ENCODE measurements at regions not wholly inside any gene's neighbourhood (a gene's known extent, or its start where the extent isn't known, plus 50 kb on each side); places are given as distances from the start of the nearest gene placed in this dataset.
A peak's percentile ranks its signal among the peaks of the same experiment; 100 is the strongest.

DNA sequence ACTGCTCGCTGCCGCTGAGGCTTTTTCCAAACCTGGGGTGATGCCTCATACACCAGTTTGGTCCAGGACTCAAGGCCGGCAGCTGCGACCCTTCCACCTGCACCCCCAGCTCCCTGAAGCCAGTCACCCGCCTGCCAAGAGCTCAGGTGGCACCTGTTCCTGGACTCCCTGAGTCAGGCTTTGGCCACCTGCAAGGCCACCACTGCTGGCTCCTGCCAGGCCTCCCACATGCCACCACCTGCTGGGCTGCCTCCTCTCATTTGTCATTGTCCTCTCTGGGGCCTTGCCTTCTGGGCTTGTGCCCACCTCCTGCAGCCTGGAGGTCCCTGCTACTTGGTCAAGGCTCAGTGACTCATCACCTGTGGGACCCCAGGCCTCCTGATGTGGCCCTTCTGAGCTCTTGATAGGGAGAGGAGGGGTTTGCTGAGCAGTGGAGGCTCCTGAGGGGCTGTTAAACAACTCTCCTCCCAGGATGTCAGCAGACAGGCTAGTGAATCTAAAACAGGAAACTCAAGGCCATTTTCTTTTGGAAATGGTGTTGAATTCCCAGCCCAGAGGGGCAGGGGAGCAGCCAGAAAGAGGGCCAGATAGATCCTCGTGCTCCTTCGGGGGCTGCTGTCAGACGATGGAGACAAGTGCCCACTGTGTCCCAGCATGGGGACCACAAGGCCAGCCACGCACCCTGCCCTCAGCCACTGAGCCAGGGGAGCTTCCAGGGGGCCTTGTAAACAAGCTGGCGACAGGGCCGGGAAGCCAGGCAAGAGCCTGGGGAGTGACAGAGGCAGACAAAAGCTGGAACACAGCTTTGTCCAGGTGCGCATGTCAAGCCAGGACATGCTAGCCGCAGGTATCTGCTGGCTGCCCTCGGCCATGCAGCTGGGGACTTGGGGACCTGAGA, 416.8 kb downstream of the LRATD1 start:
- no peak for DNase-seq

GRCh38 chr2:15050483-15050882, 418.0 kb downstream of the LRATD1 start:
- peak; percentile 94 for DNase-seq

DNA sequence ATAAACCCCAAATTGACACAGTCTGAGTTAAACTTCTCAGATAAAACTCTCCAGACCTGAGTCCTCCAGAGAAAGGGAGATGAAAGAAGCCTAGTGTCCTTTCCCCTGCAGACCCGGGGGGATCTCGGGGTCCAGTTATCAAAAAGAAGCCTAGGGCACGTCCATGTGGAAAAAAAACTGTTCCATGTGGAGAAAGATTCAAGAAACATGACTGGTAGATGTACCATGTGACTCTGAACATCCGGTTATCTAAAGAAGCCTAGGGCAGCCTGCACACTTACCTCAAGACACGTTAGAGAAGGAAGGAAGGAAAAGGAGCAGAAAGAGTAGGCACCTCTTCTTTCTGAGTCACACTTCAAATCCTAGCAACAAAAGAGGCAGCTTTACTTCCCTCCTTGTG, 421.0 kb downstream of the LRATD1 start:
- DNase-seq: no peak

DNA sequence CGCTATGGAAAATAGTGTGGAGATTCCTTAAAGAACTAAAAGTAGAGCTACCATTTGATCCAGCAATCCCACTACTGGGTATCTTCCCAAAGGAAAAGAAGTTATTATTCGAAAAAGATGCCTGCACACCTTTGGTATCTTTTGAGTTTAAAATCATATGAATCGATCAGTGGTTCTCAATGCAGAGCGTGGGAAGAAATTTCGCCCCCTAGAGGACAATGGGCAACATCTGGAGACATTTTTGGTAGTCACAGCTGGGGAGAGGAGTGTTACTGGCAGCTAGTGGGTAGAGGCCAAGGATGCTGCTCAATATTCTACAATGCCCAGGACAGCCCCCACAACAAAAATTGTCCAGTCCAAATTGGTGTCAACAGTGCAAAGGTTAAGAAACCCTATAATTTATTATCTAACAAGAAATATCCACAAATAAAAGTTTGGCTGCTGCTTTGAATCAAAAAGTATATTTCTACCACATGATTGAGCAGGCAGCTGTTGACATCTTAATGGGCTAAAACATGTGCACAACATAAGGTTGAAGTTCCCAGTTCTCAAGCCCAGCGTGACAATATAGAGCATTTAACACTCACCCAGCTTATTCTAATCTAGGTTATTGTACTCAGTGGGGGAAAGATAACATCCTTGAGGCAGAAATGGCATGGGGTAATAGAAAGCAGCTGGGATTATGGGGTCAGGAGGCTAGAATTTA, 425.7 kb downstream of the LRATD1 start:
- no peak for DNase-seq

- no peak for DNase-seq
These were observed 426.2 kb downstream of the LRATD1 start for GRCh38 chr2:15058721-15059157.

GRCh38 chr2:15059870-15060512, 427.5 kb downstream of the LRATD1 start:
- DNase-seq: peak; percentile 20

DNA sequence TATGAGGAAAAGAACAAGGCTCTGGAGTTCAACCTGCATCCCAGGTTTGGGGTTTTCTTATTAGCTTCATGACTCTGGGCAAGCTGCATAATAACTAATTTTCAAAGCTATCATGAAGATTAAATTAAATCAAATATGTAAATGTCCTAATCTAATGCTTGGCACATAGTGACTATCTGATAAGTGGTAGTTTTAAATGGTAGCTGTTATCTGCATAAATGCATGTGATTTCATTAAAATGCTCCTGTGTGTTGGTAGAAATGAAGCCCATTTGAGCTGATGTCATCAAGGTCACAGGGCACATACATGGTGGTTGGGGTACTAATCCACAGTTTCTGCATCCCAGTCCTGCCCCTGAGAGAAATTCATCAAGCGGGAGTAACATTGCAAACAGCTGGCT, 428.8 kb downstream of the LRATD1 start:
- DNase-seq: no peak

DNA sequence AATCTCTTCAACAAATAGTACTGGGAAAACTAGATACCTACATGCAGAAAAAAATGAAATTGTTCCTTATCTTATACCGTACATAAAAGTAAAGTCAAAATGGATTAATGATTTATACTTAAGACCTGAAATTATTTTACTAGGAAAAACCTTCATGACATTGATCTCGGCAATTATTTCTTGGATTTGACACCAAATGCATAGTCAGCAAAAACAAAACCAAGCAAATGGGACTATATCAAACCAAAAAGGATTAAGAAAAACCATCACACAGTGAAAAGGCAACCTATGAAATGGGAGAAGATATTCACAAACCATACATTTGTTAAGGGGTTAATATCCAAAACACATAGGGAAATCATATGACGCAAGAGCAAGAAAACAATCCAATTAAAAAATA, 433.6 kb downstream of the LRATD1 start:
- no peak for DNase-seq

GRCh38 chr2:15069149-15069548, 436.6 kb downstream of the LRATD1 start:
- no peak for DNase-seq

DNA sequence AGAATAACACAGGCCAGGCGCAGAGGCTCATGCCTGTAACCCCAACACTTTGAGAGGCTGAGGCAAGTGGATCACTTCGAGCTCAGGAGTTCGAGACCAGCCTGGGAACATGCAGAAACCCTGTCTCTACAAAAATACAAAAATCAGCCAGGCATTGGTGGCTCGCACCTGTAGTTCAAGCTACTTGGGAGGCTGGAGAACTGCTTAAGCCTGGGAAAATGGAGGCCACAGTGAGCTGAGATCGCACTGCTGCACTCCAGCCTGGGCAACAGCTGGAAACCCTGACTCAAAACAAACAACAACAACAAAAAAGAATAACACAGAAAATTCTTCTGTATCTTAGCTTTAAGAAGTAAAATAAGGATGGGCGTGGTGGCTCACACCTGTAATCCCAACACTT, 440.3 kb downstream of the LRATD1 start:
- no peak for DNase-seq

DNA sequence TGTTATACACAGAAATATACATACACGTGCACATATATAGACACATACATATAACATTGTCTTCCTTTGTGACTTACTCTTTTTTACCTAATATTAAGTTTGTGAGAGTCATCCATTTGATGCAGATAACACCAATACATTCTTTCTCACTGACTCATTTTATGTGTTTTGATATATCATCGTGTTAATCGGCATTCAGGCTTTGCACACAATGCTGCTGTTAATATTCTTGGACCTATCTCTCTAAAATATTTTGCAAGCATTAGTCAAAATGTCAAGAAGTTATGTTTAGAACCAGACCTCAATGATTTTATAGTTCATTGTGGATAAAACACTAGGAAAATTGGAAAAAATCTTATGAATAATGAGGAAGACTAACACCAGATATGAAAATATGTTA, 441.1 kb downstream of the LRATD1 start:
- DNase-seq: no peak

DNA sequence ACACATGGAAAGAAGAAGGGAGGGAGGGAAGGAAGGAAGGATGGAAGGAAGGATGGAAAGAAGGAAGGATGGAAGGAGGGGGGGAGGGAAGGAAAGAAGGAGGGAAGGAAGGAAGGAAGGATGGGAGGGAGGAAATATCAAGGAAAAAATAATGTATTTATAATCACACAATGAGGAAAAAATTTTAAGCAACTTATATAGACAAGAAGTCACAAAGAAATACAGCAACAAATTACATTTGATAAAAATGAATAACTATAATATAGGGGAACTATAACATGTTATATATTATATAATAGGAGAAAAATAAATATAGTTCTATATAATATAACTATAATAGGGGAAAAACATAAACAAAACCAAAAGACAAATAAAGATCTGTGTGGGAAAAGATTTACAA, 441.8 kb downstream of the LRATD1 start:
- DNase-seq: no peak

DNA sequence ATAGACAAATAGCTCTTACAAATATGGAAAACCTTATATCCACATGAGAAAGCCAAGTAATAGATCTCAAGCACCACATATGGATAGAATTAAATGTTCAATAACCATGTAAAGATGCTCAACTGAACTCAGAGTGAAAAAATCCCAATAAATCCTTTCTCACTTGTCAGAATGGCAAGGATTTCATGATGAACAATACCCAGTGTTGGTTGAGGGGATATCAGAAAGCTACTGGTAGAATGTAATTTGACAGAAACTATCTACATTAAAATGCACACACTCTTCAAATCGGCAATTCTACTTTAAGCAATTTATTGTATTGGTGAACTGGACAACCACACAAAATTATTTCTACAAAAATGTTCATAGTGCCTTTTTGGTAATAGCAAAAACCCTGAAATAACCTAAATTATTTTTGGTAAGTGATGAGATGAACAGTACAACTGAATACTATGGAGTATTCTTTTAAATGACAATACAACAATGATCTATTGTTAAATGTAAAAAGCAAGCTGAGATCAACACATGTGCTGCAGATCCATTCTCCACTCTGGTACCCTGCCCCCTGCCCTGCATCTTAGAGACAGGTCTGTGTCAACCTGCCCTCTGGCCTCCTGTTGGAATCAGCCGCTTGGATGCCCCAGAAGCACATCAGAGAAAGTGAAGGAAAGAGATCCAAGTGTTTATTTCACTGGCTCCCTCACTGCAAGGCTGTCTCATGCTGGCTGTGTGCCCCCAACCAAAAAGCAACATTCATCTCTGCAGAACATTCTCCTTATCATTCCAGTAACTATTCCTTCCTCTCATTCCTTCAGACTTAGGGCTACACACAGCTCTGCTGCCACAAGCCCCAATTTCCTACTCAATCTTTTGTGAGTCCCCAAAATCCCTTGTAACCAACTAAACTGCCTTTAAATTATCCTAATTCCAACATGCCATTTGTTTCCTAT, 442.5 kb downstream of the LRATD1 start:
- DNase-seq: no peak

GRCh38 chr2:15076668-15077067, 444.2 kb downstream of the LRATD1 start:
- DNase-seq: no peak

DNA sequence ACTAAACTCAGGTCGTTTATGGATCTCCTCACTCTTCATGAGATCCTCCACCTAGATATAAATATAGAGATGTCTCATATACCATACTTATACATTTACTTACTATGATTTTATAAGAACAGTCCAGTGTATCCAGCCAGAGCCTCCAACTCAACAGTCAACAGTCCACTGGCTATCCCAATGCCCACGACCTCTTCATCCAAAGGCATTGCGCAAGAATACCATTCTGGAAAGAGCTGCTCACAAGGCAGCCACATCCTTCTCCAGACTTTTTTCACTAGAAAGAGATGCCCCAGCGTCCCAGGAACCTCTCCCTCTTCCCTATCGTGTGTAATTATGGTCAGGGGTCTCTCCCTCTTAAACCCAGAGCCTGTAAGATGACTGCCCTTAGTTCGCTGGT, 448.8 kb downstream of the LRATD1 start:
- no peak for DNase-seq

GRCh38 chr2:15082105-15083058, 449.9 kb downstream of the LRATD1 start:
- no peak for DNase-seq

GRCh38 chr2:15084826-15085489, 452.4 kb downstream of the LRATD1 start:
- DNase-seq: no peak

DNA sequence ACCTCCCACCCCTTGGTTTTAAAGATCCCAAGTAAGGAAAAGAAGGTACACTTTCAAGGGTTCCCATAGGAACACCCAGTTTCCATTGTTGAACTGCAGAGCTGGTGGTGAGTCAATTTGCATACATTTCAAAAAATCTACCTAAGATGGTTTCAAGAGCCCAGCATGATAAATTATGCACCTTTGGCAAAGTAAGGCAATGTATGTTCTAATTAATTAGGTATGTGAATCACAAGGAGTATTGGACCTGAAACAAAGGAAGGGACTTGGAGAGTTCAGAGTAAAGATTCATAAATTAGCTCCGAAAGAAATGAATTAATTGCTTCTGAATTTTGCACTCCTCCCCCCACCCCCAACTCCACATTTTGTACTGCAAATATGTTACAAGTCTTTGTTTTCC, 459.7 kb downstream of the LRATD1 start:
- no peak for DNase-seq

DNA sequence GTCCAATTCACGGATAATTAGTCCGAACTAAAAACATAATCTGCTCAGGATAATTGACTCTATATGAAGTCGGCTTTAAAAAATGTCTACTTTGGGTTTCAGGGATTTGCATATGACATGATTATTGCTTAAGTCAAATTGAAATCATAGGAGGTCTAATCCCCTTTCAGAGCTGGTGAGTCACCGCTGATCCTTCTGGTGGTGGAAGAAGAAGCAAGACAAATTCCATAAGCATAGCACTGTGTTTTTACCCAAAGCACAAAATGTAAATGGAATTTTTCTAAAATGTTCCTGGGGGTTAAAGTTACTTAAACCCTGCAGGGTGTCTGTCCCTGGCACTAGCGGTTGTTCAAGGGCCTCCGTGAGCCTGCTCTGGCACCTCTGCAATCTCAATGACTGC, 460.2 kb downstream of the LRATD1 start:
- no peak for DNase-seq

- DNase-seq: no peak
These were observed 461.6 kb downstream of the LRATD1 start for GRCh38 chr2:15094161-15094560.

GRCh38 chr2:15096873-15097272, 464.3 kb downstream of the NBAS start:
- DNase-seq: no peak
